NCI-H345 (cell line): ENCODE measurements at regions not wholly inside any gene's neighbourhood (a gene's known extent, or its start where the extent isn't known, plus 50 kb on each side); places are given as distances from the start of the nearest gene placed in this dataset.
"Not testable (repeated sequence)": the region's sequence is repeated elsewhere in the genome, so short reads cannot be mapped to it uniquely, and the experiment has no call there.

Experiments
- DNase-seq: peaks from one replicate; lab custom pipeline; 2025; lab: John Stamatoyannopoulos, UW

GRCh38 chr1:235059221-235059620 is 69.4 kb downstream of the TOMM20 start:
- DNase-seq = no peak

DNA sequence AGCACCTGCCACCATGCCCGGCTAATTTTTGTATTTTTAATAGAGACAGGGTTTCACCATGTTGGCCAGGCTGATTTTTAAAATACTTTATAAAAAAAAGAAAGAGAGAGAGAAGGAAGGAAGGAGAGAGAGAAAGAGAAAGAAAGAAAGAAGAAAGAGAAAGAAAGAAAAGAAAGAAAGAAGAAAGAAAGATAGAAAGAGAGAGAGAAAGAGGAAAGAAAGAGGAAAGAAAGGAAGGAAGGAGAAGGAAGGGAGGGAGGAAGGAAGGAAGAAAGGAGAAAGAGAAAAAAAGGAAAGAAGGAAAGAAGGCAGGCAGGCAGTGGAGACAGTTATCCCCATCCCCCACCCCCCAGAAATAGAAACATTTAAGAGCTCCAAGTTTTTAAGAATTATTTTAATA is 69.9 kb downstream of the TOMM20 start:
- DNase-seq = no peak

DNA sequence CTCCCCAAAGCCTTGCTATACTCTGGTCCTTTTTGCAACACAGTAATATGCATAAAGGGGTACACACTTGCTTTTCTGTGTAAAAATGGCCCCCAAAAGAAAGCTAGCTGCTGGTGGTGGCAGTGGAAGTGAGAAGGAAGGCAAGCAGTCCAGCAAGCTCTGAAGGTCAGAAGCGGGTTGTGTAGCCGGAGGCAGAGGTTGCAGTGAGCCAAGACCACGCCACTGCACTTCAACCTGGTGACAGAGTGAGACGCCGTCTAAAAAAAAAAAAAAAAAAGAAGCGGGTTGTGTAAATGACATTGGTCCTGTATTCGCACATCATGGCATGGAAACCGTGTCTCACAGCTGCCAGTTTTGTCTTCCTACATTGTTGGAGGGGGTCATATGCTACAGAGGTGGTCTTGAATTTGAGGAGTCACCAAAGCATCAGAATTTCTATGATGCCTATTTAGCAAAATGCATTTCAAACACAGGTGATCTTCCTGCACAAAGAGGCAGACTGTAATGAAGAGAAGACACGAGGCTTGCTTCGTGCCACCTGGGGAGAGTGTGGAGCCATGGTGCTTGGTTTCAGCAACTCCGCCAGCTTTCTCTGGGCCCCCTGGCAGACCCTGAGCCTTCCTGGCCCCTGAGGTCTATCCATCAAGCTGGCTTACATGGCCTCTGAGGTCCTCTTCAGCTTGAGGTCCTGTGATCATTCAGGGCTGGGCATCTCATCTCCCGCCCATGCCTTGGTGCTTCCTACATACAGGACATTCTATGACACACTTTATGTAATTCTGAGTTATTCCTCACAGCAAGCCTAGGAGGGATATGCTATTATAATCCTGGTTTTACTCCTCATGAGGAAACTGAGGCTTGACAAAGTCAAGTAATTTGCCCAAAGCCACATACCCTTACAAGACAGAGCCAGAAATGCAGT is 71.0 kb downstream of the TOMM20 start:
- no peak for DNase-seq

GRCh38 chr1:235056937-235057336 is 71.7 kb downstream of the TOMM20 start:
- DNase-seq = no peak

- no peak for DNase-seq
Measured at GRCh38 chr1:235054936-235055335, 73.7 kb downstream of the TOMM20 start.

DNA sequence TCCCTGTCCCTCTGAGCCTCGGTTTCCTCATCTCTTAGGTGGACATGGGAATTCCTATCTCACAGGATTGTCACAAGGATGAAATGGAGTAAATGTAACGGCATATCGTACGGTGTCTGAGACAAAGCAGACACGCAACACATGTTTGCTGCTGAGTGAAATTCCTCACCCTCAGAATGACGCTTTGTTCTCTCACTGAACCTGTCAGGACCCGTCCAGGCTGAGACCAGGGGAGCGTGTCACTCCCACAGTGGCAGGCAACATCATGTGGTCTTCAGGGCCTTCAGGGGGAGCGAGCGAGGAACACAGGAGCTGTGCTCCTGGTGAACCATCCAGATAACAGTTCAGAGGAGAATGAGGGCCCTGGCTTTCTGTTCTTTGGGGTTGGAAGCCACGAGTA is 74.2 kb downstream of the TOMM20 start:
- DNase-seq = no peak

GRCh38 chr1:235052067-235053008 is 76.3 kb downstream of the TOMM20 start:
- no peak for DNase-seq

GRCh38 chr1:235051521-235051920 is 77.1 kb downstream of the TOMM20 start:
- peak; percentile 52 for DNase-seq

DNA sequence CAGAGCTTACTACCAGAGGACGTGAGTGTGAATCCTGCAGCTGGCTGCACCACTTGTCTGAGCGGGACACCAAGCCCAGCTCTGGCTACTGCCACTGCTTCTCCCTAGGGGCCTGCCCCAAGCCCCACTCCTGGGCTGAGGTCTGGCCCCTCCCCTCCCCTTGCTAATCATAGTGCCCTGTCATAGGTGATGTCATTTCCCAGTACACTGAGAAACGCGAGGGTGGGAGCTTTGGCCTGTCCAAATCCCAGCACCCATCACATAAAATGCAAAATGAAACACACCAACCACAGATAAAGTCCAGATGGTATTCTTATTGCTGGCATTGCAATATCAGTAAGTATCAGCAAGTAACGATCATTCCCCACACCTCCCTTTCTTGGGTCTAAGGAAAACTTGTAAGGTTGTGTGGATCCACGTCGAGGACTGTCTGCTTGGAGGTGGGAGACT is 77.7 kb downstream of the TOMM20 start:
- DNase-seq = no peak

DNA sequence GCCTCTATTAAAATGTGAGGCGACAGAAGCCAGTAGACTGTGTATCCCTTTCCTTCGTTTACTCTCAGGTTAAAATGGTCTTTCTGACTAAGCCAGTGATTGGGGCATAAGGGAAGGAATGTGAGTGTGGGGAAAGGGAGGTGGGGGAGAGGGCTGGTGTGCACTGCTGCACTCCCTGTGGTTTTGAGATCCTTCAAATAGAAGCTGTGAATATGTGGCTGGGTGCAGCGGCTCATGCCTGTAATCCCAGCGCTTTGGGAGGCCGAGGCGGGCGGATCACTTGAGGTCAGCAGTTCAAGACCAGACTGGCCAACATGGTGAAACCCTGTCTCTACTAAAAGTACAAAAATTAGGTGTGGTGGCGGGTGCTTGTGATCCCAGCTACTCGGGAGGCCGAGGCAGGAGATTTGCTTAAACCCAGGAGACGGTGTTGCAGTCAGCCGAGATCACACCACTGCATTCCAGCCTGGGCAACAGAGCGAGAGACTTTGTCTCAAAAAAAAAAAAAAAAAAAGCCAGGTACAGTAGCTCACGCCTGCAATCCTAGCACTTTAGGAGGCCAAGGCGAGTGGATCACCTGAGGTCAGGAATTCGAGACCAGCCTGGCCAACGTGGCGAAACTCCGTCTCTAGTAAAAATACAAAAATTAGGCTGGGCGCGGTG is 78.8 kb downstream of the TOMM20 start:
- not testable (repeated sequence) for DNase-seq

DNA sequence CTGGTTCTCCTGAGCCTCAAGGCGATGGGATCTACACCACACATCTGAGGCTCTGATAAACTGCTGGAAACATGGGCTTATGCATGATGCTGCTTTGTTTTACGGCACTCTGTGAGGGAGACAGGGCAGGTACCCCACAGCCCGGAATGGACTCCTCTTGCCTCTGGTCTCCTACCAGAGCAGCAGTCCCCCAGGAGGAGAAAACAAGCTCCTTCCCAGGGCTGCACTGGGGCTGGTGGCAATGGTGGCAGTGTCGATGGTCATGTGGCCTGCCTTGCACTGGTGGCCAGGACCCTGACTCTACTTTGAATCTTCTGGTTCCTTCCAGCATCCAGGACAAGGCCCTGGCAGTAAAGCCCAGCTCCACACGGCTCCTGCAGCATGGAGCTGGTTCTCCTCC is 79.4 kb downstream of the TOMM20 start:
- no peak for DNase-seq

- DNase-seq = no peak
Measured at GRCh38 chr1:235047331-235047871, 81.2 kb downstream of the TOMM20 start.

GRCh38 chr1:235045921-235046601 is 82.6 kb downstream of the TOMM20 start:
- no peak for DNase-seq

GRCh38 chr1:235045034-235045690 is 83.5 kb downstream of the TOMM20 start:
- DNase-seq = no peak

GRCh38 chr1:235043234-235043633 is 85.4 kb downstream of the TOMM20 start:
- DNase-seq = no peak

DNA sequence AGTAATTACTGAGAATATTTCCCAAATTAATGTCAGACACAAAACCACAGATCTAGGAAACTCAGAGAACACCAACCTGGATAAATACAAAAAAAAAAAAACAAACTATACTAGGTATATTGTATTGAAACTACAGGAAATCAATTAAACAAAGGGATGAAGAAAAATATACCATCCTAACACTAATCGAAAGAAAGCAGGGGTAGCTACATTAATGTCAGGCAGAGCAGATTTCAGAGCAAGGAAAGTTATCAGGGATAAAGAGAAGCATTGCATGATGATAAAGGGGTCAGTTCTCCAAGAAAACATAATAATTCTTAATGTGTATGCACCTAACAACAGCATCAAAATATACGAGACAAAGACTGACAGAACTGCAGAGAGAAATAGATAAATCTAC is 89.9 kb downstream of the TOMM20 start:
- no peak for DNase-seq

DNA sequence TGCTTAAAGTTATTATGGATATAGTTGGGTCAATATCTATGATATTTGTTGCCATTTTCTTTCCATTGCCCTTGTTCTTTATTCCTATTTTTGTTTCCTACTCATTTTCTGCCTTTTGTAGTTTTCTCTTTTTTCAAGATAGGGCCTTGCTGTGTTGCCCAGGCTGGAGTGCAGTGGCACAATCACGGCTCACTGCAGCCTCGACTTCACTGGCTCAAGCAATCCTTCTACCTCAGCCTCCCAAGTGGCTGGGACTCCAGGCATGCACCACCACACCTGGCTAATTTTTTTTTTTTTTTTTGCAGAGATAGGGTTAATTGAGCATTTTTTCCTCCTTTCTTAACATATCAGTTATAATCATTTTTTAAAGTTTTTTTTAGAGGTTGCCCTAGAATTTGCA is 92.7 kb downstream of the TOMM20 start:
- no peak for DNase-seq

DNA sequence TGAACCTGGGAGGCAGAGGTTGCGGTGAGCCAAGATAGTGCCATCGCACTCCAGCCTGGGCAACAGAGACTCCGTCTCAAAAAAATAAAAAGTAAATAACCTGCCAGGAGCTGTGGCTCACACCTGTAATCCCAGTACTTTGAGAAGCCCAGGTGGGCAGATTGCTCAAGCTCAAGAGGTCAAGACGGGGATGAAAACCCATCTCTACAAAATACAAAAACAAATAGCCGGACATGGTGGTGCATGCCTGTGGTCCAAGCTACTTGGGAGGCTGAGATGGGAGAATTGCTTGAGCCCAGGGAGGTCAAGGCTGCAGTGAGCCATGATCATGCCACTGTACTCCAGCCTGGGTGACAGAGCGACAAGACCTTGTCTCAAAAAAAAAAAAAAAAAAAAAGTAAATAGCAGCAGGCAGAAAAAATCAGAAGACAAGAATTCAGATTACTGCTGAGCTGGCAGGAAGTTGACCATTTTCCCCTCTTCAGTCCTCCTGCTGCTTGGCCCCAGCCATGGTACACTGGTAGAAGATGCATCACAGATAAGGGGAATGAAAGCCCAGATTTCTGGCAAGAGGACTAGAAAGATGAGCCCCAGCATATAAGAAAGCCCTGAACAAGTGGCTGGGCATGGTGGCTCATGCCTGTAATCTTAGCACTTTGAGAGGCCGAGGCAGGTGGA is 97.6 kb downstream of the TOMM20 start:
- no peak for DNase-seq

- DNase-seq = no peak
Measured at GRCh38 chr1:235027862-235028250, 100.8 kb downstream of the TOMM20 start.
